ENCODE measurements at regions not wholly inside any gene's neighbourhood (a gene's known extent, or its start where the extent isn't known, plus 50 kb on each side); places are given as distances from the start of the nearest gene placed in this dataset.

GRCh38 chrX:116289592-116289991 lies 119.0 kb downstream of the AGTR2 start:
- DNase-seq = no peak
- TF ChIP-seq POLR2AphosphoS5 (IDR thresholded peaks at IDR 0.05) (no peak), CTCF (IDR thresholded peaks at IDR 0.05 in 8 of 11, conservative IDR thresholded peaks at IDR 0.05 in 3 of 11) (no peak), POLR2A (IDR thresholded peaks at IDR 0.05) (no peak)
- no peaks in the 10 kb centered on the region for H3K4me1 ChIP-seq
- intact Hi-C loops (cut with DNase I; ENCODE audit: low total_unique reads) = no loop called here
- H3K9me3 ChIP-seq = no peaks in the 10 kb centered on the region
- H3K4me3 ChIP-seq = no peak overlapping the region
- H3K36me3 ChIP-seq = no peaks in the 10 kb centered on the region
- H3K27me3 ChIP-seq (replicated peaks in 1 of 7) = no peaks in the 10 kb centered on the region
- H3K27ac ChIP-seq = no peak overlapping the region

GRCh38 chrX:116290359-116290758 lies 119.8 kb downstream of the AGTR2 start:
- intact Hi-C loops (cut with DNase I; ENCODE audit: low total_unique reads) = no loop called here

GRCh38 chrX:116292183-116292582 lies 121.6 kb downstream of the AGTR2 start:
- intact Hi-C loops (cut with DNase I; ENCODE audit: low total_unique reads) = no loop called here
- TF ChIP-seq CTCF (IDR thresholded peaks at IDR 0.05 in 8 of 11, conservative IDR thresholded peaks at IDR 0.05 in 3 of 11) = no peak
- DNase-seq = no peak
- no peak overlapping the region for H3K4me3 ChIP-seq
- H3K4me1 ChIP-seq = no peaks in the 10 kb centered on the region
- H3K27me3 ChIP-seq (replicated peaks in 1 of 7) = no peaks in the 10 kb centered on the region
- H3K9me3 ChIP-seq = no peaks in the 10 kb centered on the region
- WGBS, 5 donors = 81 to 91% (median 86%) methylated on average over 2 to 4 of the region's 4 CpGs
- no peaks in the 10 kb centered on the region for H3K36me3 ChIP-seq
- no peak overlapping the region for H3K27ac ChIP-seq

More at GRCh38 chrX:116290359-116290758, 119.8 kb downstream of the AGTR2 start:
- H3K27me3 ChIP-seq (replicated peaks in 1 of 7) = no peaks in the 10 kb centered on the region
- no peak overlapping the region for H3K4me3 ChIP-seq
- WGBS, 5 donors = 9 to 63% (median 28%) methylated on average over 1 of the region's 1 CpG
- no peaks in the 10 kb centered on the region for H3K36me3 ChIP-seq
- no peak for TF ChIP-seq POLR2A (IDR thresholded peaks at IDR 0.05)
- no peak for TF ChIP-seq CTCF (IDR thresholded peaks at IDR 0.05 in 8 of 11, conservative IDR thresholded peaks at IDR 0.05 in 3 of 11)
- TF ChIP-seq POLR2AphosphoS5 (IDR thresholded peaks at IDR 0.05) = no peak
- DNase-seq = no peak
- no peaks in the 10 kb centered on the region for H3K9me3 ChIP-seq
- H3K4me1 ChIP-seq = no peaks in the 10 kb centered on the region
- H3K27ac ChIP-seq = no peak overlapping the region

GRCh38 chrX:116298956-116299355 lies 128.4 kb downstream of the AGTR2 start:
- Histone ChIP-seq H3K4me1 (no peaks in the 10 kb centered on the region), H3K36me3 (no peaks in the 10 kb centered on the region), H3K27ac (no peak overlapping the region), H3K27me3 (replicated peaks in 1 of 7) (no peaks in the 10 kb centered on the region), H3K9me3 (no peaks in the 10 kb centered on the region), H3K4me3 (no peak overlapping the region)
- intact Hi-C loops (cut with DNase I; ENCODE audit: low total_unique reads) = no loop called here
- 67 to 91% (median 73%) methylated on average over 3 of the region's 3 CpGs for WGBS, 5 donors
- DNase-seq = no peak
- TF ChIP-seq CTCF (IDR thresholded peaks at IDR 0.05 in 8 of 11, conservative IDR thresholded peaks at IDR 0.05 in 3 of 11) = no peak
- no peak for TF ChIP-seq POLR2A (IDR thresholded peaks at IDR 0.05)
- no peak for TF ChIP-seq POLR2AphosphoS5 (IDR thresholded peaks at IDR 0.05)
